IPS-NIHi11 (cell line): ENCODE measurements at regions not wholly inside any gene's neighbourhood (a gene's known extent, or its start where the extent isn't known, plus 50 kb on each side); places are given as distances from the start of the nearest gene placed in this dataset.

Source experiments
- DNase-seq: peaks from one replicate; pipeline ENCODE4 v3.0.0; 2012; ENCODE audit warnings: mixed read lengths, low spot score

GRCh38 chr15:85847031-85847430 is 52.3 kb upstream of the KLHL25 start:
- DNase-seq = no peak

DNA sequence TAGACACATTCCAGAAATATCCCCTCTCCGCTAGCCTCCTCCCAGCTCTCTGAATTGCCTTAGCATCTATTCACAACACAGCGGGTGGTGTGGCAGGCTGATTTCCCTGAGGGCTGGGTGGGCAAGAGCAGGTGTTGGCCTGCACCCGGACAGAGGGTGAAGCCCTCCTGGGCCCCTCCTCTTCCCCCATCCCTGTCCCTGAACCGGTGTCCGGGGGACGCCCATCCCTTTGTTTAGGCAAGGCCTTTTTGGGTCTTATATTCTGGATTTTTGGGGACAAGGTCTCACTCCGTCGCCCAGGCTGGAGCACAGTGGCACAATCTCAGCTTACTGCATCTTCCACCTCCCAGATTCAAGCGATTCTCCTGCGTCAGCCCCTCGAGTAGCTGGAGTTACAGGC is 55.2 kb upstream of the KLHL25 start:
- no peak for DNase-seq

GRCh38 chr15:85852969-85853368 is 58.2 kb upstream of the KLHL25 start:
- DNase-seq = no peak

DNA sequence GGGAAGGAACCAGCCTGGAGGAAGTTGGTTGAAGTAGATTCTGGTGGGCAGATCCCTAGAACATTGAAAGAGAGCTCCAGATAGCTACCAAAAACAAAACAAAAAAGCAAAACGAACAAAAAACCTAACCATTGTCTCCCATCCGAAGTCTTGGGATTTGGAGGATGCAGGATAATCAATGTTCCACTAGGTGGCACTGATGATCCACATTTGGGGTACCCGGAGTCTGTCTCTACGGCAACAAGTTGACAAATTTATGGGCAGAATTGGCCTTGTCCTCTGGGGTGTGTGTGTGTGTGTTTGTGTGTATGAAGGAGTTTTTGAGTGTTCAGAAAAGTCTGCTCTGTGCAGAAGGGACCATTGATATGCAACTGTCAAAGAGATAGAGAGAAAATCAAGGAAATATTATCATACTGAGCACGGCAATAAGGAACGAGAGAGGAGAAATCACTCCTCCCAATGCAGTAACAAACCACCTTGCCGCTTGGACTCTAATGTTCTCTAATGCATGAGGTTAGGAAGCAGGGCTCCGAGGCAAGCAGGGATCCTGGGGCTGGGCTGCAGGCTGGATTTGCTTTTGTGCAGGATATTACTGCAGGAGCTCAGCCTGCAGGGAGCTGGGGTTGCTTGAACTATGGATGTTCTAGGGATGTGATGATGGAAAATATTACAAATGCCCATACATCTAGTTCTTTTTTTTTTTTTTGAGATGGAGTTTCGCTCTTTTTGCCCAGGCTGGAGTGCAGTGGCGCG is 59.8 kb upstream of the KLHL25 start:
- DNase-seq = peak; percentile 75

- peak; percentile 86 for DNase-seq
Observed at GRCh38 chr15:85858586-85859375, 64.1 kb upstream of the KLHL25 start.

- DNase-seq = no peak
Observed at GRCh38 chr15:85859671-85860070, 64.9 kb upstream of the KLHL25 start.

GRCh38 chr15:85860394-85861161 is 65.9 kb upstream of the KLHL25 start:
- DNase-seq = no peak

DNA sequence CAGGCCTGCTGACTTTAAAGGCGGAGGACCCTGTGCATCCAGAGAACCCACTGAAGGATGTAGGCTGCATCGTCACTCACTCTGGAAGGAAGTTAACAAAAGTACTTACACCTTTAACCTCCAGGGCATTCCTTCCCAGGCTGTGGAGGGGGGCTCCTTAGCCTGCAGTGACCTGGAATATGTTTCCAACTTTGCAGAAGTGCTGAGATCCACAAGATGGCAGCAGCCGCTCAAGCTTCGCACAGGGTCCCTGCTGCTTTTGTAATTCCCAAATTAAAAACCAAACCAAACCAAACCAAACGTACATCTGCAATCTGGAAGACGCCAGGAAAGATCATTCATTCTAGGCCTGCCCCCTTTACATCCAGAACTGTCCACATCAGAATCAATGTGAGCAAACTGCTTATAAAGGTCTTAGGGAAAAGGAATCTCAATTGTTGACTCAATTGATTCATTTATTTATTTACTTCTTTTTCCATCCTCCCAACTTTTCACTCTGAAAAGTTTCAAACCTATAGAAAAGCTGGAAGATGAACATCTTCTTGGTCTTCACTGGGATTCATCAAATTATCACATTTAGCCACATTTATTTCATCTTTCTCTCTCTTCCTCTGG is 70.5 kb upstream of the KLHL25 start:
- DNase-seq = peak; percentile 82

- DNase-seq = no peak
Observed at GRCh38 chr15:85867250-85867649, 72.5 kb upstream of the KLHL25 start.

- no peak for DNase-seq
Observed at GRCh38 chr15:85869124-85869523, 74.4 kb upstream of the KLHL25 start.

DNA sequence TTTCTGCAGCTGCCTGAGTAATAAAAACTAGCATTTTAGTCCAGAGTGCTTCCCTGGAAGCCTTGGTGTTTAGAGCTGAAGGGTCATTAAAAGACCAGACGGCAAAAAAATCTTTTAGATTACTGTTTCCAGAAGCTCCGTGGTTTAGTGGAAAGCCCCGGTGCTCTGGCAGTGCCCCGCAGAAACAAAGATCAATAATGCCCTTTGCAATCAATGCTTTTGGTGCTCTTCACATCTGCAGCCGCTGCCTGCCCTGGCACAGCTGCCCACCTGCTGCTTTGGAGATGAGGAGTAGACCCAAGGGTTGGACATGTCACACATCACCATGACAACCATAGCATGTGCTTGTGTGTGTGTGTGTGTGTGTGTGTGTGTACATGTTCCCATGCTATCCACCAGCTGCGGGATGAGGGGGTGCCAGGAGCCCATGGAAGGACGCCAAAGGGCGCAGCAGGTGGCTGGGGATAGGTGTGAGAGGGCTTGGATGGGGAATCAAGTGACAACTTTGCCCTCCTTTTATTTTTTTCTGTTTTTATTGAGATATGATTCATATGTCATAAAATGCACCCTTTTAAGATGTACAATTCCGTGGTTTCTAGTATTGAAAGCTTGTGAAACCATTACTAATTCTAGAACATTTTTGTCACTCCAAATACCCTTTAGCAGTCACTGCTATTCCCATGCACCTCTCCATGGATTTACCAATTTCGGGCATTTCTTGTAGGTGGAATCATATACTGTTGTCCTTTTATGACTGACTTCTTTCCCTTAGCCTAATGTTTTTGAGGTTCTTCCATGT is 75.7 kb upstream of the KLHL25 start:
- no peak for DNase-seq

DNA sequence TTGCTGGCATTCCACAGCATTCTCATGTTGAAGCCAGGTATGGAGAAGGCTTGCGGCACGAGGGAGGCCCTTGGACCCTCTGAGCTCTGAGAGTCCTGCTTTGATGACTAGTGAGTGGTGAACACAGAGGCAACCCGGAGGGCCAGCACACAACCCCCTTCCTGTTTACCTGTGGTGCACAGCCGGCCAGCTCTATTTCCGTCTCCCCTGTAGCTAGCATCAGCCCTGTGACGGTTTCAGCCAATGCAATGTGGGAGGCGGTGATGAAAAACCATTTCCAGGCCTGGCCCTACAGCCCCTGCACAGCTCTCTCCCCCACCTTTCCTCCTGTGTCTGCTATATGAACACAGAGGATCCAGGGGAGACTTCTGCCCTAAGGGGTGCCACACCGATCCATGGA is 76.8 kb upstream of the KLHL25 start:
- no peak for DNase-seq

DNA sequence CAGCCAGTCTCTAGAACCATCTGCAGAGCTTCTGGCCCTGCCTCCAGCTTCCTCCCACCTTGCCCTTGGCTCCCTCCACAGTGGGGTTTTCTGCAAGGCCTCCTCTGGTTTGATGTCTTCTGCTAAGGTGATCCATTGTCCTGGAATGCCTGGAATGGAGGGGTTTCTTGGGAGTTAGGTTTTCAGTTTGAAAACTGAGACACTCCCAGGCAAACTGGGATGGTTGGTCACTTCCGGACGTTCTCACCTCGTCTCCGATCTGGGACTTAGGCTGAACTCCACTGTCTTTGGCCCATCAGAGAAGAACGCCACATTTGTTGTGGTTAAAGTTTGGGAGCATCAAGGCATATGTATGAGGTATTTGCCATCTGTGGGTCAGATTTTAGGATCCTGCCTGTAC is 77.4 kb upstream of the KLHL25 start:
- no peak for DNase-seq

GRCh38 chr15:85874236-85874635 is 79.5 kb upstream of the KLHL25 start:
- no peak for DNase-seq

DNA sequence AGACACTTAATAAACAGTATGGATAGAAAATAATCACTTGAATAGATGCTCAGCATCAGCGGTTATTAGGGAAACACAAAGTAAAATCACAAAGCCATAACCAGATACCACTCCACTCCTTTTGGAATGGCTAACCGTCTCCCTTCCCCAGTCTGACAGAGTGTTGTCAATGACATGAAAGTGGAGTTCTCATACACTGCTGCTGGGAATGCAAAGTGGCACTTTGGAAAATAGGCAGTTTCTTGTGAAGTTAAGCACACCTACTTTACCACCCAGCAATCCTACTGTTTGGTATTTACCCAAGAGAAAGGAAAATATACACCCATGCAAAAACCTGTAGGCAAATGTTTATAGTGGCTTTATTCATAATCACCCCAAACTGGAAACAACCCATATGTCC is 81.0 kb upstream of the KLHL25 start:
- no peak for DNase-seq

- DNase-seq = no peak
Observed at GRCh38 chr15:85878828-85879225, 84.1 kb upstream of the KLHL25 start.

DNA sequence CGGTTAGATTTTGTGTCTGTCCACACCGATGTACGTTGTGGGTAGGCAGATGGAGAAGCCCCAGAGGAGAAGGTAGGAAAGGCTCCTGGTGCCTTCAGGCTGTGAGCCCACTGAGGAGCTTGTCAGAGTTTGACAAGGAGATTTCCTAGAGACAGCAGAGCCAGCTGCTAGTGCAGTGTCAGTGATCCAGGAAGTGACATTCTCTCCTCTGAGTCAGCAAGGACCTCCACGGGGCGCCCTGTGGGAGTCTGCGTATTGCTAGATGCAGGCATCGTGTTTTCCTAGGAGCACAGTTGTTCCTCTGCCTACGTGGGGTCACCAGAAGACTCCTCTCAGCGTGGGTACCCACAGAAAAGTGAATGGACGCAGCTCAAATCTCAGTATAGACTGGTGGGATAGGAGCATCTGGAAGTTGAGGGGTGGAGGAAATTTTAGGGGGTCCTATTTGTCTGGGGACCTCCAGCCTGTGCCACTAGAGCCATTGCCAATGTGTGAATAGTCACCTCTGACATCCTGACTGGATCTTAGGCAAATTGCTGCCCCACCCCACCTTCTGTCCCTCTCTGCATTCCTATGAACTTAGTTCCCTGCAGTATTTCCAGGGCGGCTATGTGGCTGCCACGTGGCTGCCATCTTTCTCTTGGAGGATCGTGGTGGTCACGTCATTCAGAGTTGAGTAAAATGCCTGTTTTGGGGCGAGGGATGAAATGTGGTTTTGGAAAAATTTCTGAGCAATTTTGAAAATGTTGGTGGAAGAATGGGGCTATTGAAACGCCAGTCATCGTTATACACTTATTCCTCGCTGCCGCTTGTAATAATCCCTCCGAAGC is 84.8 kb upstream of the KLHL25 start:
- DNase-seq = no peak

DNA sequence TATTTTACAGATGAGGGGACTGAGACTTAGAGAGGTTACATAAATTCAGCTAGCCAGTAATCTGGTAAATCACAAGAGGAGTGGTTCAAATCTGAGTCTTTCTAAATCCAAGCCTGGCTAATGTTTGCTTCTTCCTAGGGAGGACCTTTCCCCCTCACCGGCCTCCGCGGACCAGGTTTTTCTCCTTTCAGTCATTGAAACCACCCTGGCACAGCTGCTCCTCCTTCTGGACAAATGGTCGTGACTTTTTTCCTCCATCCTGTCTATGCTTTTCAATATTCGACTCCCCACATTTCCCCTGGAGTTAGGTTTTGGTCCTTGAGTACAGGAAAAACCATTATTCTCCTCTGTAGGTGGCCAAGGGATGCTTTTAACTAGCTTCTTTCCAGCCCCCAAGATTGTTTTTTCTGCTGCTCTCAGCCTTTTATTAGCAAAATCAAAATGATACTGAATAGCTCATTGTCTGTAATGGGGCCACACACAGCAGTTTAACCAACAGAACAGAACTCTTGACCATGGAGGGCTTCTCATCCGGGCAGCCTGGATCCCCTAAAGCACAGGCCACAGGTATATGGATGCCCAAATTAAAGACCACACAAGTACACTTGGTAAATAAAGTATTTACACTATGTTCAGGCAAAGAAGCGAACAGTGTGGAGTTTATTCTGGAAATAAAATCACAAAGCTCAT is 85.9 kb upstream of the KLHL25 start:
- no peak for DNase-seq

DNA sequence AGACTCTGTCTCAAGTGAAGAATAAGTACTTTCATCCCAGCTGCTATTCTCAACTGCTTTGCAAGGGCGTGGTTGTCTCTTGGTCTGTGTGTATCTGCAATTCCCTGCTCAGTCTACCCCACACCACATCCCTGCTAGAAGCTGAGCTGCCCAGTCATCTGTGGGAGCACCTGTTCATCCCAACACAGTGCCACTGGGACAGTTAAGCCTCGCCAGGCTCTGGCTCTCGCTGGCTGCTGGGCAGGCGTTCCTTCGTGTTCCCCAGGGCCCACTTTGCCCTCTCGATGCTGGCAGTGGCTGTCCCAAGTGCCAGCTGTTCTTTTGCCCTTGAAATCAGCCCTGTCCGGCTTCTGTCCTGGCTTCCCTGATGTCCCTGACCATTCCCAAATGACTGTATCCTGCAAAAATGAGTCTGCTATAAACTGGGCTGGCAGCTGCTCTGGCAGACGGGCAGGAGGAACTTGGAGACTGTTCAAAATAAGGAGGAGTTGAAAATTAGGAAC is 91.6 kb upstream of the KLHL25 start:
- DNase-seq = no peak
